NCI-H526 (cell line): ENCODE measurements at regions not wholly inside any gene's neighbourhood (a gene's known extent, or its start where the extent isn't known, plus 50 kb on each side); places are given as distances from the start of the nearest gene placed in this dataset.

ENCODE experiments used
- DNase-seq, 2 experiments: peaks; one replicate each; lab custom pipeline; 2025; lab: John Stamatoyannopoulos, UW

- DNase-seq = peak in 1 of 2 experiments; percentile 26
These were observed 402.8 kb downstream of the NXPE2 start for GRCh38 chr11:115080923-115081680.

- peak; percentile 32 to 75 for DNase-seq
These were observed 403.6 kb downstream of the NXPE2 start for GRCh38 chr11:115081972-115082371.

- DNase-seq = peak; percentile 56 to 84
These were observed 404.9 kb downstream of the NXPE2 start for GRCh38 chr11:115083144-115083806.

GRCh38 chr11:115084231-115084630 lies 405.9 kb downstream of the NXPE2 start:
- DNase-seq = peak in 1 of 2 experiments; percentile 57

GRCh38 chr11:115085461-115086210 lies 407.3 kb downstream of the NXPE2 start:
- peak; percentile 84 to 94 for DNase-seq

GRCh38 chr11:115087791-115088190 lies 409.5 kb downstream of the NXPE2 start:
- DNase-seq = peak in 1 of 2 experiments; percentile 73

GRCh38 chr11:115092516-115092915 lies 411.7 kb downstream of the CADM1 start:
- DNase-seq = no peak

- no peak for DNase-seq
These were observed 406.3 kb downstream of the CADM1 start for GRCh38 chr11:115097796-115098408.

- no peak for DNase-seq
These were observed 403.5 kb downstream of the CADM1 start for GRCh38 chr11:115100706-115101105.

- DNase-seq = no peak
These were observed 400.3 kb downstream of the CADM1 start for GRCh38 chr11:115103921-115104320.

- no peak for DNase-seq
These were observed 399.3 kb downstream of the CADM1 start for GRCh38 chr11:115104851-115105453.

GRCh38 chr11:115111066-115111465 lies 393.1 kb downstream of the CADM1 start:
- DNase-seq = no peak

GRCh38 chr11:115112754-115113153 lies 391.5 kb downstream of the CADM1 start:
- DNase-seq = peak in 1 of 2 experiments; percentile 36

- no peak for DNase-seq
These were observed 386.2 kb downstream of the CADM1 start for GRCh38 chr11:115117956-115118493.

GRCh38 chr11:115119146-115119545 lies 385.1 kb downstream of the CADM1 start:
- no peak for DNase-seq
